Adrenal gland (tissue), 5 donors: ENCODE measurements at regions not wholly inside any gene's neighbourhood (a gene's known extent, or its start where the extent isn't known, plus 50 kb on each side); places are given as distances from the start of the nearest gene placed in this dataset.

Experiments used
- POLR2A ChIP-seq, 2 donors: fragments of 450-650 bp; IDR thresholded peaks; one replicate each; pipeline ENCODE4 v1.6.1; 2017; ENCODE audit warnings: antibody characterized with exemption in 2 of 2, mild to moderate bottlenecking in 2 of 2, moderate library complexity in 1 of 2
- TF ChIP-seq, protein P1 (sequence below), 6 experiments: fragments of 450-650 bp in 4 of 6; fragments of 200-600 bp in 2 of 6; sonication (generic) in 1 of 6; IDR thresholded peaks; 1 replicate in 5 of 6; 2 replicates in 1 of 6; pipeline versions ENCODE4 v1.5.1 to v1.8.0; 2016 to 2021; ENCODE audit warnings: antibody characterized with exemption in 6 of 6, mild to moderate bottlenecking in 2 of 6, moderate library complexity in 1 of 6
- donor health status: DM: no; HTN: no; CAD: no.

- TF ChIP-seq, protein P1, sequence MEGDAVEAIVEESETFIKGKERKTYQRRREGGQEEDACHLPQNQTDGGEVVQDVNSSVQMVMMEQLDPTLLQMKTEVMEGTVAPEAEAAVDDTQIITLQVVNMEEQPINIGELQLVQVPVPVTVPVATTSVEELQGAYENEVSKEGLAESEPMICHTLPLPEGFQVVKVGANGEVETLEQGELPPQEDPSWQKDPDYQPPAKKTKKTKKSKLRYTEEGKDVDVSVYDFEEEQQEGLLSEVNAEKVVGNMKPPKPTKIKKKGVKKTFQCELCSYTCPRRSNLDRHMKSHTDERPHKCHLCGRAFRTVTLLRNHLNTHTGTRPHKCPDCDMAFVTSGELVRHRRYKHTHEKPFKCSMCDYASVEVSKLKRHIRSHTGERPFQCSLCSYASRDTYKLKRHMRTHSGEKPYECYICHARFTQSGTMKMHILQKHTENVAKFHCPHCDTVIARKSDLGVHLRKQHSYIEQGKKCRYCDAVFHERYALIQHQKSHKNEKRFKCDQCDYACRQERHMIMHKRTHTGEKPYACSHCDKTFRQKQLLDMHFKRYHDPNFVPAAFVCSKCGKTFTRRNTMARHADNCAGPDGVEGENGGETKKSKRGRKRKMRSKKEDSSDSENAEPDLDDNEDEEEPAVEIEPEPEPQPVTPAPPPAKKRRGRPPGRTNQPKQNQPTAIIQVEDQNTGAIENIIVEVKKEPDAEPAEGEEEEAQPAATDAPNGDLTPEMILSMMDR (IDR thresholded peaks at IDR 0.05): no peak
- no peak for TF ChIP-seq POLR2A (IDR thresholded peaks at IDR 0.05)
These were observed 378.7 kb downstream of the LIG4 start for GRCh38 chr13:107836685-107837084.
